Cardiac muscle cell (in vitro differentiated cells and primary cell): ENCODE measurements at regions not wholly inside any gene's neighbourhood (a gene's known extent, or its start where the extent isn't known, plus 50 kb on each side); places are given as distances from the start of the nearest gene placed in this dataset.

Experiments
- DNase-seq, 2 donors: peaks; one replicate each; pipeline versions ENCODE4 v3.0.0 to v3.0.0-alpha.2; 2010 to 2017; ENCODE audit warnings: low read depth in 1 of 2, low spot score in 1 of 2
- H3K27ac ChIP-seq: fragments of 200-600 bp; sonication (generic); 2 replicates; pipeline ENCODE4 v1.5.1; 2016
- H3K27me3 ChIP-seq: fragments of 200-600 bp; sonication (generic); 2 replicates; pipeline ENCODE4 v1.6.0; 2016; ENCODE audit warnings: control low read depth
- H3K36me3 ChIP-seq: fragments of 200-600 bp; sonication (generic); 2 replicates; pipeline ENCODE4 v1.5.1; 2016; ENCODE audit warnings: control low read depth
- H3K4me1 ChIP-seq: fragments of 200-600 bp; sonication (generic); 2 replicates; pipeline ENCODE4 v1.8.1; 2017; ENCODE audit warnings: low read depth, mild to moderate bottlenecking, mixed run types
- H3K4me3 ChIP-seq: fragments of 200-600 bp; sonication (generic); 2 replicates; pipeline ENCODE4 v1.5.1; 2016; ENCODE audit warnings: mild to moderate bottlenecking
- H3K9me3 ChIP-seq: fragments of 200-600 bp; sonication (generic); 2 replicates; pipeline ENCODE4 v1.5.1; 2017; ENCODE audit warnings: low read depth, mild to moderate bottlenecking, control low read depth
- TF ChIP-seq, protein P1 (sequence below): IDR thresholded peaks from 2 replicates; pipeline ENCODE4 v1.5.1; 2012; ENCODE audit warnings: low read depth, mild to moderate bottlenecking, low read length

DNA sequence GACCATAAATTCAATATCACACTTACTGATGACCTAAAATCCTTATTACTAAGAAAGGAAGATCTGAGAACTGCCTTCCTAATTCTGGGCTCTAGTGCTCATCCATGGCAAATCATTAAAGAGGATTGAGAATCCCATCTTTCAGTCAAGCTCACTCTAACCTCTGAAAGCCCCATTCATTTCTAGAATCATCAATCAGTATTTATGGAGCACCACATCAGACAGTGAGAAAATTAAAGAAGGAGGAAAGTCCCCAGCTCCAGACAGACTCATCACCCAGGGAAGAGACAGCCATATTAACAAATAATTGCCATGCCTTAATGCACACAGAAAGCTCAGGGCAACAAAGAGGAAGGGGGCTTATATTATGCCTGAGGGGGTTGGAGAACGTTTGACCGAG is 256.1 kb upstream of the SOX9 start:
- H3K36me3 ChIP-seq: no peaks in the 10 kb centered on the region
- H3K9me3 ChIP-seq: no peaks in the 10 kb centered on the region
- H3K4me1 ChIP-seq: peaks cover 9% of the 10 kb centered on the region
- TF ChIP-seq, protein P1, sequence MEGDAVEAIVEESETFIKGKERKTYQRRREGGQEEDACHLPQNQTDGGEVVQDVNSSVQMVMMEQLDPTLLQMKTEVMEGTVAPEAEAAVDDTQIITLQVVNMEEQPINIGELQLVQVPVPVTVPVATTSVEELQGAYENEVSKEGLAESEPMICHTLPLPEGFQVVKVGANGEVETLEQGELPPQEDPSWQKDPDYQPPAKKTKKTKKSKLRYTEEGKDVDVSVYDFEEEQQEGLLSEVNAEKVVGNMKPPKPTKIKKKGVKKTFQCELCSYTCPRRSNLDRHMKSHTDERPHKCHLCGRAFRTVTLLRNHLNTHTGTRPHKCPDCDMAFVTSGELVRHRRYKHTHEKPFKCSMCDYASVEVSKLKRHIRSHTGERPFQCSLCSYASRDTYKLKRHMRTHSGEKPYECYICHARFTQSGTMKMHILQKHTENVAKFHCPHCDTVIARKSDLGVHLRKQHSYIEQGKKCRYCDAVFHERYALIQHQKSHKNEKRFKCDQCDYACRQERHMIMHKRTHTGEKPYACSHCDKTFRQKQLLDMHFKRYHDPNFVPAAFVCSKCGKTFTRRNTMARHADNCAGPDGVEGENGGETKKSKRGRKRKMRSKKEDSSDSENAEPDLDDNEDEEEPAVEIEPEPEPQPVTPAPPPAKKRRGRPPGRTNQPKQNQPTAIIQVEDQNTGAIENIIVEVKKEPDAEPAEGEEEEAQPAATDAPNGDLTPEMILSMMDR: no peak
- H3K4me3 ChIP-seq: no peak overlapping the region
- DNase-seq: no peak
- no peak overlapping the region for H3K27ac ChIP-seq
- H3K27me3 ChIP-seq: no peaks in the 10 kb centered on the region

- H3K4me1 ChIP-seq: peaks cover 21% of the 10 kb centered on the region
- H3K27ac ChIP-seq: no peak overlapping the region
Measured at GRCh38 chr17:71866095-71866494, 254.7 kb upstream of the SOX9 start.

GRCh38 chr17:71869293-71869692 is 251.5 kb upstream of the SOX9 start:
- Histone ChIP-seq H3K36me3 (no peaks in the 10 kb centered on the region), H3K27ac (peak overlapping the region; percentile 80), H3K4me1 (peaks cover 30% of the 10 kb centered on the region), H3K27me3 (no peaks in the 10 kb centered on the region), H3K9me3 (no peaks in the 10 kb centered on the region), H3K4me3 (no peak overlapping the region)
- TF ChIP-seq, protein P1: no peak
- no peak for DNase-seq

More at GRCh38 chr17:71866095-71866494, 254.7 kb upstream of the SOX9 start:
- no peaks in the 10 kb centered on the region for H3K36me3 ChIP-seq
- no peak for DNase-seq
- H3K27me3 ChIP-seq: no peaks in the 10 kb centered on the region
- TF ChIP-seq, protein P1: no peak
- H3K4me3 ChIP-seq: no peak overlapping the region
- no peaks in the 10 kb centered on the region for H3K9me3 ChIP-seq

GRCh38 chr17:71869841-71870545 is 250.8 kb upstream of the SOX9 start:
- Histone ChIP-seq H3K4me3 (no peak overlapping the region), H3K36me3 (no peaks in the 10 kb centered on the region), H3K27ac (peak overlapping the region; percentile 80), H3K27me3 (no peaks in the 10 kb centered on the region), H3K4me1 (peaks cover 30% of the 10 kb centered on the region), H3K9me3 (no peaks in the 10 kb centered on the region)
- TF ChIP-seq, protein P1: no peak
- DNase-seq: peak in 1 of 2 donors; percentile 61

DNA sequence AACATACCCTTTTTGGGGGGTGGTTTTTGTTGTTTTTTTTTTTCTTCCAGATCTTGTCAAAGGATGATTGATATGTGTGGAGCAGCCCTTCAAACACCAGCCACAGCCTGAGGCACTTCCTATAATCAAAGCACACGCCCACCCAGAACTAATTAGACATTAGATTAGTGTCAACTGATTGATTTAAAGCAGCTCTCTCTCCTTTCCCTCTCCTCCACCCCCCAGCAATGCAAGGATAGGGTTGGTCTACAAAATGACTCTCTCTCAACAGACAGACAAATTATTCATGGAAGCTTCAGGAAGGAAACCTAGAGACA is 250.3 kb upstream of the SOX9 start:
- peaks cover 30% of the 10 kb centered on the region for H3K4me1 ChIP-seq
- peak in 1 of 2 donors; percentile 28 for DNase-seq
- no peaks in the 10 kb centered on the region for H3K27me3 ChIP-seq
- no peaks in the 10 kb centered on the region for H3K9me3 ChIP-seq
- peak overlapping the region; percentile 80 for H3K27ac ChIP-seq
- TF ChIP-seq, protein P1: no peak
- H3K4me3 ChIP-seq: no peak overlapping the region
- H3K36me3 ChIP-seq: no peaks in the 10 kb centered on the region
